Fibroblast of gingiva (primary cell): ENCODE measurements at regions not wholly inside any gene's neighbourhood (a gene's known extent, or its start where the extent isn't known, plus 50 kb on each side); places are given as distances from the start of the nearest gene placed in this dataset.
"Not testable (repeated sequence)": the region's sequence is repeated elsewhere in the genome, so short reads cannot be mapped to it uniquely, and the experiment has no call there.

Experiments
- DNase-seq: peaks from one replicate; pipeline ENCODE4 v3.0.0-alpha.2; 2011; ENCODE audit warnings: low read depth

DNA sequence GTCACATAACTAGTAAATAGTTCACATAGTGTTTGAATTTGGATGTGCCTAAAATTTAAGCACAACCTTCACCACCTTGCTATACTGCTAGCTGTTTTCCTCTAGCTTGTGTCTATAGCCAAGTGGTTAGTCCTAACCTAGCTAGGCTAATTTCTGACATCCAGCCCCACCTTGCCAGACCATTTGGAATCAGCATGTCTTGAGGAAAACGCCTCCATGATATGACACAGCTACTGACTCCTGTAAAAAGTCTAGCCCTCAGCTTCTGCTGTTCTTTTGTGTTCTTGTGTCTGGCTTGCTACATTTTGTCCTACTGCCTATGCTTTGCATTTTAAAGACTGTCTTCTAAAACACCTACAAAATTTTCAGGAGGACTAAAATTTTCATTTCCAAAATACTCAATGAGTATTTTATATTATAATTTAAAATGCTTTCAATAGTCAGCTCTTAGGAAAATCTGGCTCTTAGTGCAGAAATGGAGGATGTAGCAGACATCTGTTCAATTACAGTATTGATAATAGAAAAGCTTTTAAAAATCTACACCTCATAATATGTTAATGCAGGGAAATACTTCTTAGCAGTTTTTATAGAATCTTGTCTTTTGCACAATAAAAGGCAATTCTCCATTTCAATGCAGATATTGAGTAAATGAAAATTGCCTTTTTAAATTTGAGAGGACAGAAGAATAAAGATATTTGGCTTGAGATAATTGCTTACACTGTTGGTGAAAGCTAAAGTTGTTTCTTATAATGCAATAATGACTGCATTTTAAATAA, 160.8 kb upstream of the APP start:
- DNase-seq = no peak

DNA sequence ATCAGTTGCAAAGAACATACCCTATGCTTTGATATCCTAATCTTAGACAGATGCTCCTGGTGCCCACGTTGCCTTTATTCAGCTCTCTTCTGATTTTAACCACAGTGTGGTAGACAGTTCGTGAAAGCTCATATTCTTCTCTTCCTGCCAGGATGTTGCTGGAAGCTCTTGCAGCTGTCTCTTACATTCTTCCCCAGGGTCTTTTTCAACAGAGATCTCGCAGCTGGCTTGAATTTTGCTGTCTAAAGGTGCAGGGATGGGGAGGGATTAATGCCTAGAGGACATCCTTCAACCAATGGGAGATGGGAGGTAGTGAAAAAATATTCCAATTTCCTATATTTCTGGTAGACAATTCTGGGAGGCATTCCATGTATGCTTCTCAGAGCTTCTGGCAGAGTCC, 150.0 kb upstream of the APP start:
- DNase-seq = no peak

DNA sequence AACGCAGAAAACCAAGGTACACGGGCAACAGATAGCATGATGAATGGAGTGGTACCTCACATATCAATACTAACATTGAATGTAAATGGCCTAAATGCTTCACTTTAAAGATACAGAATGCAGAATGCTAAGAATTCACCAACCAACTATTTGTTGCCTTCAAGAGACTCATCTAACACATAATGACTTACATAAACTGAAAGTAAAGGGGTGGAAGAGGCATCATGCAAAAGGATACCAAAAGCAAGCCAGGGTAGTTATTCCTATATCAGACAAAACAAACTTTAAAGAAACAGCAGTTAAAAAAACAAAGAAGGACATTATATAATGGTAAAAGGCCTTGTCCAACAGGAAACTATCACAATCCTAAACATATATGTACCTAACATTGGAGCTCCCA, 137.1 kb upstream of the APP start:
- DNase-seq = no peak

DNA sequence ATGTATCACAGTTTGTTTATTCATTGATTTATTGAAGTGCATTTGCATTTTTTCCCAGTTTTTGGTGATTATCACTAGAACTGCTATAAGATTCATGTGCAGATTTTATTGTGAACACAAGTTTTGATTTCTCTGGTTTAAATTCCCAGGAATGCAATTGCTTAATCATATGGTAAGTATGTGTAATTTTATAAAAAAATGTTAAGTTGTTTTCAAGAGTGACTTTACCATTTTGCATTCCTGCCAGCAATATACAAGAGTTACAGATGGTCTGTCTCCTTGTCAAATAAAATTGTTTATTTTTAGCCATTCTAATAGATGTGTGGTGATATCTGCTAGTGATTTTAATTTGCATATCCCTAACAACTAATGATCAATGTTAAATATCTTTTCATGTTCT, 127.3 kb upstream of the APP start:
- peak; percentile 24 for DNase-seq

DNA sequence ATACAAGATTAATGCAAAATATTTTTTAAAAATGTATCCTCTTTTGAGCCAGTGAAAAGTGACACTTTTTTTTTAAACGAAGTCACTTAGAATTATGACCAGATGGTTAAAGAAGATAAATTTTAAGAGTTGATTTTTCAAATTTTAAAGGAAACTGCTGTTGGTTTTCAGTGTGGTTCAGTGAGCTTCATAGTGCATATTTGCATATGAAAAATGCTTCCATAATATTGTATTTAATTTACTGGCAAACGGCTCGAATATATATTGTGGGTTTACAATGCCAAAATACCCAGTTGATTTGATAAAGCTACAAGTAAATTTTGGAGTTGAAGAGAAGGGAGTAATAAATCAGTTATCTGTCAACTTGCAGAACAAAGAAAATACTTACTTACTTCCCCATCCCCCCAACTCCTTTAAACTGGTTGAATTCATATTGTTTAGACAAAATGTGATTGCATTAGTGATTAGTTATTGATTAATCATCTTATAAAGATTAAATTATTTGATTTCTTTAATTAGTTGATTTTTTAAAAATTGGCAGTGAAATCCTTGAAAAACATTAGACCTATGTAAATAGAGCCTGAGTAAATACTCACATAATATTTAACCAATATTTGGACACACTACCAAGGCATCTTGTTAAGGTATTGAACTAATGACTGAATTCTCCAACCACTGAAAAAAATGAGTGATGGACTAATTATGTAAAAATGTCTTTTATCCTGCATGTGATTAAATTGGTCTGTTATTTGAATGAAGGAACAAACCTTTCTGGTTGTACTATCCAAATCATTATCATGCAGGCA, 122.8 kb upstream of the APP start:
- no peak for DNase-seq

DNA sequence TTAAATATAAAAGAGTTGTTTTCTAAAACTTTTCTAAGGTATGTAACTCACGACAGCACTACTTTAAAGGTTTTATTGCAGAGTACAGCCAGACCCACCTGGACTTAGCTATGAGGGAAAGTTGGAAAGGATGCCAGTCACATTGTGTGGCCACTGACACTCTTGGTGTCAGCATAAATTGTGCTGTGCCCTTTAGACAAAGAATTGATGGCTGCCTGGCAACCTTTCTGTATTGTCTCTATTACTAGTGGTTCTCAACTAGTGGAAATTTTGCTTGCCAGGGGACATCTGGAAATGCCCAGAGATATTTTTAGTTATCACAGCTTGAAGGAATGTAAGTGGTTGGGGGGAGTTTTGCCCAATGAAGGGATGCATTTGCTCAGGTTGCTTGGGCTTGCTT, 117.5 kb upstream of the APP start:
- DNase-seq = no peak

DNA sequence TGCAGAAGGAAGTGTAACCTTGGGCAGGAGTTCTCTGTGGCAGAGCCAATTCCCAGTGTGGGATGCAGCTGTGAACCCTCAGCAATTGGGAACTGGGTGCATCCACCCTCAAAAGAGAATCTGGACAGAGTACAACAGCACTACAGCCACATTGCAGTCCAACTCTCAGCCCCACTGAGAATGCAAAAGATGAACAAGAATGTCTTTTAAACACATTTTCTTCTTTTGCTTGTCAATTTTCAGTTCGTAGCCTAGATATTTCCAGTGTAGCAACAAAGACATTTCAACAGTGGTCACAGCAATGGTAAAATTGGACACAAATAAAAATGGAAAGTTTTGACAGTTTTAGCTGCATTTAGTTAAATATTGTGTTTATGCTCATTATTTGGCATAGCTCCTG, 114.0 kb upstream of the APP start:
- DNase-seq = no peak

DNA sequence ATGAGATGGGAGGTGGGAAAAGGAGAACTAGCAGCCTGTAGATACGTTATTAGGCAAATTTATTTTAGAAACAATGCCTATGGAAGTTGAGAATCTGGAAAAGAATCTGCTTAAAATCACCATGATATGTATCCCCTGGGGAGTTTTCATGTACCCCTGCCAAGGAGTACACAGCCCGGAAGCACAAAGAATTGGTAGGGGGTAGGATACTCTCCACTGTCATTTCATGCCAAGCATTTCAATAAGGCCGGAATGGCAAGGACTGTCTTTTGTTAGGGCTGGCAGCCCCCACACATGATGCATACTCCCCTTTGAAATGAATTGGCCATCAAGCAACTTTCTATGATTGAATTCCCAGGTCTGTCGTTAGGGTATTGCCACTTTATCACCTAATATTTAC, 111.5 kb upstream of the APP start:
- no peak for DNase-seq

DNA sequence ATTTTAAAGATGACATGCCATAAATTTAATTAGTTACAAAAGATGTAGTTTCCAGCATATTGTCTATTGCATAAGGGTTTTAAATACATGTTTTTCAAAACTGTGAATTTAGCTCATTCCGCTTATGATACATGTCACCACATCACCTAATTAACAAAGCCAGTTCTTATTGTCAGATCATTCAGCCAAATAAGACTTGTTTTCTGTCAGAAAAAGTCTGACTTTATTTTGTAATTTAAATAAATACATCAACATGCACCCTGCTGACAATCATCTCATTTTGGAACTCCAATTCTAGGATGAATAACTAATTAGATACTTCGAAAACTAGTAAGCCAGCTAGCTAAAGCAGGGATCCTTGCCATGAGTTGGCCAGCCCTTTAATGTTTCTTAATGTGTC, 110.9 kb upstream of the APP start:
- no peak for DNase-seq

DNA sequence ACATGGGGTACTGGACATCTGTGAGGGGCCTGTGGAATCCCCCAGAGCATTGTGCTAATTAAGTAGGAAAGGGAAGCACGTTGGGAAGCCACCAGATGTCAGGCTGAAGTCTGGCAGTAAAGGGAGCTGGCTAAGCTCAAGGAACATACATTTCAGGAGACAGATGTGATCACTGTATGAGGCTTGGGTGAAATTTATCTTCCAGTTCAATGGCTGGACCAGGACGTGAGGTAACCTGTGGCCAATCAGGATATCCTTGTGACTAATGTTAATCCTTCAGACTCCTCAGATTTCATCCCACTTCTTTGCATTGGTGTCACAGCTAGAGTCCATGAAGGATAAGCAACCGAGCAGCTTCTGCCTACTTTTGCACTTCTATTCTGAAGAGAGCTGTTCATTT, 110.2 kb upstream of the APP start:
- DNase-seq = peak; percentile 5

DNA sequence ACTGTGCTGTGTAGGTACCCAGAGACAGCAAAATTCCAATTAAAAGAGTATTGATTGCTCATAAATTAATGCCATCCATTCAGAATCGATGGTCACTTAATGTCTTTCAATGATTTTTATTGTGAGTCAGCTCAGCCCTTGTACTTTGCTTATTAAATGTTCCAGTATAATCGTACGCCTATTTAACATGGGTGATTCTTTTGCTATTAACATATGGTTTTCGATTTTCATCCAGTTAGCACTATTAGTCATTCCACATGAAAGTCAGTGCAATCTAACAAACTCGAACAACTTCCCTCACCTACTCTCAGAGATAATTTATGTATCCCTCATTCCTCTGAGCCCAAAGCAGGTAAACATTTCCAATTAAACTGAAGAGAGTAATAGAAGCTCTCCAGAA, 109.6 kb upstream of the APP start:
- no peak for DNase-seq

DNA sequence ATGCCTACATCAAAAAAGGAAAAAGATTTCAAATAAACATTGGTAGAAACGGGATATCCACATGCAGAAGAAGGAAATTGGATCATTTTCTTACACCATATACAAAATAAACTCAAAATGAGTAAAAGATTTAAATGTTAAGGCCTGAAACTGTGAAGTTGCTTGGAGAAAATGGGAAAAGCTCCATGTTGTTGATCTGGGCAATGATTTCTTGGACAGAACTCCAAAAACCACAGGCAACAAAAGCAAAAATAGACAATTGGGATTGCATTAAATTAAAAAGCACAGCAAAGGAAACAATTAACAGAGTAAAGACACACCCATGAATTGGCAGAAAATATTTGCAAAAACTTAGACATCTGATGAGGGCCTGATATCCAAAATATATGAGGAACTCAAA, 105.2 kb upstream of the APP start:
- DNase-seq = no peak

DNA sequence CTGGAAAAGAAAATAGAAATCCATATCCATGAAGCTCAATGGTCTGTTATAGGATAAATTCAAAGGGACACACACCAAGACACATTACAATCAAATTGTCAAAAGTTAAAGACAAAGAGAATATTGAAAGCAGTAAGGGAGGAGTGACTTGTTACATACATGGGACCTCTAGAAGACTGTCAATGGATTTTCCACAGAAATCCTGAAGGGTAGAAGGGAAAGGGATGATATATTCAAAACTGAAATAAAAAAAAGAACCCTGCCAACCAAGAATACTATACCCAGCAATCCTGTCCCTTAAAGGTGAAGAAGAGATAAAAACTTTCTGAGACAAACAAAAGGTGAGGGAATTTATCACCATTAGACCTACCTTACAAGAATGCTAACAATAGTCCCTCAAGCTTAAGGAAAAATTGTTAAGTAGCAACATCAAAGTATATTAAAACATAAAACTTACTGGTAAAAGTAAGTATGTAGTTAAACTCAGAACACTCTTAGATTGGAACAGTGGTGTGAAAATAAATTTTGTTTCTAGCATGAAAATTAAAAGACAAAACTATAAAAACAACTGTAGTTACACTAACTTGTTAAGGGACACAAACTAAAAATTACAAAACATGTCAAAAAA, 103.2 kb upstream of the APP start:
- DNase-seq = no peak

DNA sequence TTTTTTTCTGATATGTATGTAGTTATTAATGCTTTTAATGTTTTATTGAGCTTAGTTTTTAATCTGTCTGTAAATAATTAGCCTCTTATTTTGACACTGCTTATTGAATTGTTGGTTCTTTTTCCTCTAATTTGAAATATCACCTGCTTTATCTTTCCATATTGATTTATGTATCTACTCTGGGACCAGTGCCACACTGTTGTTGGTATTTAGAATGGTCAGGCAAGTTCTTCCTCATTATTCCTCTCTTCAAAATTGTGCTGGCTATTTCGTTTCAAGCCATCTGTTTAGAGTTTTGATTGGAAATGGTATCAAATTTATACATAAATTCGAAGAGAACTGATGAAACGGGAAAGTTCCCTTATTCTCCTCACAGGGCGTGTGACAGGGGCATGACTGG, 96.8 kb upstream of the APP start:
- DNase-seq = no peak

DNA sequence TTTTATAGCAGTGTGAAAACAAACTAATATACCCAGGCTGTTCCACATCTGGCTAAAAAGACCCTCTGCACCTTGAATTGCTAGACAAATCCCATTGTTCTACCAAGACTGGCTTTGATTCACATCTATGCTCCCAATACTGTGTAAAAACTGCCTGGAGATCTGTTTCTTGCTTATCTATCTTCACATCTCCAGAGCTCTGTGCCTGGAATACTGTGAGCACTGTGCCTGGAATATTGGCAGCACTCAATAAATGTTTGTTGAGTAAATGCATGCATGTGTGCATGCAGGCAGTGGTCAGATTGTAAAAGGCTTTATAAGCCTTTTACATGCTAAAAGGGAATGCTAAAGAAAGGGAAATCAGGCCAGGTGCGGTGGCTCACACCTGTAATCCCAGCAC, 75.5 kb upstream of the APP start:
- DNase-seq = no peak

DNA sequence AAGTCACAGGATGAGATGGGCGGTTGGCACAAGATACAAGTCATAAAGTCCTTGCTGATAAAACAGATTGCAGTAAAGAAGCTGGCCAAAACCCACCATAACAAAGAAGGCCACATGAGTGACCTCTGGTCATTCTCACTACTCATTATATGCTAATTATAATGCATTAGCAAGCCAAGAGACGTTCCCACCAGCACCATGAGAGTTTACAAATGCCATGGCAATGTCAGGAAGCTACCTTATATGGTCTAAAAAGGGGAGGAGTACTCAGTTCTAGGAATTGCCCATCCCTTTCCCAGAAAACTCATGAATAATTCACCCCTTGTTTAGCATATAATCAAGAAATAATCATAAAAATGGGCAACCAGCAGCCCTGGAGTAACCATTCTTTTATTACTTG, 74.9 kb upstream of the APP start:
- no peak for DNase-seq

DNA sequence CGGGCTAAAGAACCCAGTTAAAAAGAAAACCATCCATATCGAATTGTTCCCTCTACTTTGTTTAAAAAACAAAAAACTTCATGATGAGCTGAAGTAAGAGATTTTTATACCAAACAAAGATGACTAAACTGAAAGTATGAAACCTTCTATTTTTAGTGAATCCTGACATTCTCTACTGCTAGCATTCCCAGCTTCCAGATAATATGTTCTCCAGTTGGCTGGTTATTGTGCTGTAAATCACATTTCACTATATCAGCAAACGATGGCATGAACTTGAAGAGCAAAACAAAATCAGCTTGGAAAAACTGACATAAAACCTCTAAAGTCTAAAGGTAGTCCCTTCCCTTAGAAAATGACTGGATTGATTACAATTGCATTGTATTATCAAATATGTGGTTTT, 68.1 kb upstream of the APP start:
- no peak for DNase-seq

DNA sequence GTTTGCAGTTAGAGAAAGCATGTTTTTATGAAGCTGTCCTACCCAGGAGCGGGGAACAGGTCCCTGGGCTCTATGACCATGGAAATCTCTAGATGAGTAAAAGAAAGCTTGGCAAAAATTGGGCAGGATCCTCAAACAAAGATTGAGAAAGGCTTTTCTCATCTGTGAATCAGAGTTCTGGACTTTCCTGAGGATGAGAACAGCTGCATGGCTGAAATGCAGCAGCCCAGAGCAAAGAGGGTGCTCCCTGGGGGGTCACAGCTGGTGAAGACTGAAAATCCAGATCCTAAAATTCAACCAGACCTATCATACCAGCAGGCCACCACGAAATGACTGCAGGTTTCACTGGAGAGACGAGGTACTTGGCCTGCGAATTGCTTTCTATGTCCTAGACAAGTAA, 65.7 kb upstream of the APP start:
- no peak for DNase-seq

DNA sequence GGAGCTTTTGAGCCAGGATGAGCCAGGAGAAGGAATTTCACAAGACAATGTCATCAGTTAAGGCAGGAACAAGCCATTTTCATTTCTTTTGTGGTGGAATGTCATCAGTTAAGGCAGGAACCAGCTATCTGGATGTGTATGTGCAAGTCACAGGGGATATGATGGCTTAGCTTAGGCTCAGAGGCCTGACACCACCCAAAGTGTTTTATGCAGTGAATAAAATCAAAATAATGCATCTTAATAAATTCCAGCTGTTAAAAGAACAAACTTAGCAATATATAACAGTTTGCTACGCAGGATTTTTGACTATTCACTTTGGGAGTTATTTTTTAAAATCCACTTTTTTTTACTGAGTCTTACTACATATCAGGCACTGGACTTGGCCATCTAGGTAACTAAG, 62.7 kb upstream of the APP start:
- DNase-seq = not testable (repeated sequence)

DNA sequence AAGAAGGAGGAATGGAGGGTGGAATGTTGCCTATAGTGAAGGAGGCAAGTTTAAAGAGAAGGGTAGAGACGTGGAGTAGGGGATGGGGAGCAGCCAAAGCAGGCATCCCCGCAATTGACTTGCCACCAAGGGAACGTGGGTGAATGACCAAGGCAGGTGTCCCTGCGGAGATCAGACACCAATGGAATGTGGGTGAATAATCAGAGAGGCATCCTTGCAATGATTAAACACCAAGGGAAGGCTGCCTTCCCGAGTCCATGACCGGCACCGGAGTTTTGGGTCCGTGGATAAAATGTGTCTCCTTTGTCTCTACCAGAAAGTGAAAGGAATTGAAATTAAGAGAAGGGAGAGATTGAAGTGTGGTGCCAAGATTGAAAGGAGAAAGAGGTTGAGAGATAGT, 61.9 kb upstream of the APP start:
- not testable (repeated sequence) for DNase-seq

DNA sequence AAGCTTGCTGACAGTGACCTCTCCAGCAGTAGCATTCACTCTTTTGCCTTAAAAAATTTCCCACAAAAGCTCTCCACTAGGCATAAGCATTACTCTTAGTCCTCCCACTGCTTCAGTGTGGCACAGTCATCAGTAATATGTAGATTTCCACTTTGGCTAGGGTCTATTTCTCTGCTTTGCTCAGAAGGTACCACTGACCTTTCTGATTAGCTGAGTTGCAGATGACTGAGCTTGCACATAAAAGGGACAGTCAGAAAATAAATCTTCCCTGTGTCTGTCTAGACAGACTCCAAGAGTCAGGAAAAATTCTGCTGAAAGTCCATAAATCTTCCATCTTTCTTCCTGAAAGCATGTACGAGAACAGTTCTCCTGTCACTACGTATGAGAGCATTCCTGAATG, 56.6 kb upstream of the APP start:
- DNase-seq = no peak

DNA sequence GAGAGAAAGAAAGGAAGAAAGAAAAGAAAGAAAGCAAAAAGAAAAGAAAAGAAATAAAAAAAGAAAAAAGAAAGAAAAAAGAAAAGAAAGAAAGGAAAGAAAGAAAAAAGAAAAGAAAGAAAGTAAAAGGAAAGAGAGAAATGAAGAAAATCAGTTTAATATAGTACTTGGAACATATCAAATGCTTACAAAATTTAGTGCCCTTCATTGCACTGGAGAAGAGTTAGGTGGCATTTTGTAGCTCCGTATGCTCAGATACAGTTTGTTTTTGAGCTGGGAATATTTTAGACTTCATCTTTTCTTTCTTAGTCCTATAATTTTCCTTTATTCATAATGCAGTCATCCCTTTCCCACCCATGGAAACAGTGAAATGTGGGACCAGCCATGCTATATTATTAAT, 56.2 kb upstream of the APP start:
- no peak for DNase-seq

DNA sequence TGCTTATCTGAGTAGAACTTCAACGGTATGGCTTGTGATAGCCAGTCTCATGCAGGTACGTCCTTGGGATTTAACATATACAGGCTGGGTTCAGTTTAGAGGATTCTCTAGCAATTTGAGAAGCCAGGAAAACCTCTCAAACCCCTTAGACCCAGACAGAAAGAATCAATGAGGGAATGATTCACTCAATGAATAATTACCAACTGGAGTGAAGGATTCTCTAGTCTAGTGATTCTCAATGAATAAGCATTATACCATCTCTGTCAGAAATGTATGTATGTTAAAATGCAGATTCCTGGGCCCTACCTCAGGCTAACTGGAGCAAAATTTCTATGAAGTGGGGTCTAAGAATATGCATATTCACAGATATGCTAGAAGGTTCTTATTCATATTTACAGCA, 54.5 kb upstream of the APP start:
- DNase-seq = no peak
